Gastrocnemius medialis (tissue), 4 donors: ENCODE measurements at regions not wholly inside any gene's neighbourhood (a gene's known extent, or its start where the extent isn't known, plus 50 kb on each side); places are given as distances from the start of the nearest gene placed in this dataset.

ENCODE experiments used
- ATAC-seq, 2 donors: fragments of 150-250 bp; one replicate each; pipeline ENCODE4 v1.9.1; 2016
- DNase-seq, 2 donors: peaks; one replicate each; pipeline ENCODE4 v3.0.0-alpha.2; 2019
- H3K27ac ChIP-seq, 4 donors: fragments of 200-600 bp; sonication (generic); 1 replicate in 1 of 4; 2 replicates in 3 of 4; pipeline ENCODE4 v1.5.1; 2016 to 2018; ENCODE audit warnings: mild to moderate bottlenecking in 2 of 4, moderate library complexity in 1 of 4
- H3K27me3 ChIP-seq, 3 donors: fragments of 200-600 bp; sonication (generic) in 2 of 3; 1 replicate in 1 of 3; 2 replicates in 2 of 3; pipeline versions ENCODE4 v1.5.1 to v1.6.0; 2016 to 2019; ENCODE audit warnings: mild to moderate bottlenecking in 1 of 3, moderate library complexity in 1 of 3
- H3K36me3 ChIP-seq, 2 donors: fragments of 200-600 bp; sonication (generic) in 1 of 2; one replicate each; pipeline ENCODE4 v1.5.1; 2017 to 2018
- H3K4me1 ChIP-seq, 2 donors: fragments of 200-600 bp; sonication (generic) in 1 of 2; one replicate each; pipeline ENCODE4 v1.5.1; 2016 to 2017; ENCODE audit warnings: mild to moderate bottlenecking in 2 of 2
- H3K4me3 ChIP-seq, 4 donors: fragments of 200-600 bp; sonication (generic) in 3 of 4; 1 replicate in 1 of 4; 2 replicates in 3 of 4; pipeline ENCODE4 v1.5.1; 2016 to 2019; ENCODE audit warnings: mild to moderate bottlenecking in 2 of 4
- H3K9me3 ChIP-seq, 3 donors: fragments of 200-600 bp; sonication (generic) in 2 of 3; 1 replicate in 1 of 3; 2 replicates in 2 of 3; pipeline ENCODE4 v1.5.1; 2016 to 2019
- POLR2A ChIP-seq, 2 donors: fragments of 450-650 bp; IDR thresholded peaks; one replicate each; pipeline ENCODE4 v1.6.1; 2017; ENCODE audit warnings: antibody characterized with exemption in 2 of 2, mild to moderate bottlenecking in 2 of 2, moderate library complexity in 2 of 2
- in situ Hi-C, 4 donors: fragments of 200-750 bp; cut with MboI; loops; one replicate each; pipeline versions ENCODE4 v1.15.0 to v1.8.0; 2017; ENCODE audit warnings: low sequenced_read_pairs in 4 of 4
- intact Hi-C: fragments of 100-400 bp; cut with DNase I; formaldehyde crosslinking; loops from one replicate; pipeline ENCODE4 v1.15.1; 2023; ENCODE audit warnings: low total_unique reads
- TF ChIP-seq, protein P1 (sequence below), 5 experiments: fragments of 450-650 bp in 3 of 5; fragments of 200-600 bp in 2 of 5; sonication (generic) in 2 of 5; IDR thresholded peaks in 4 of 5; conservative IDR thresholded peaks in 1 of 5; 1 replicate in 4 of 5; 2 replicates in 1 of 5; pipeline ENCODE4 v1.5.1; 2016 to 2019; ENCODE audit warnings: antibody characterized with exemption in 5 of 5, mild to moderate bottlenecking in 3 of 5, moderate library complexity in 3 of 5

DNA sequence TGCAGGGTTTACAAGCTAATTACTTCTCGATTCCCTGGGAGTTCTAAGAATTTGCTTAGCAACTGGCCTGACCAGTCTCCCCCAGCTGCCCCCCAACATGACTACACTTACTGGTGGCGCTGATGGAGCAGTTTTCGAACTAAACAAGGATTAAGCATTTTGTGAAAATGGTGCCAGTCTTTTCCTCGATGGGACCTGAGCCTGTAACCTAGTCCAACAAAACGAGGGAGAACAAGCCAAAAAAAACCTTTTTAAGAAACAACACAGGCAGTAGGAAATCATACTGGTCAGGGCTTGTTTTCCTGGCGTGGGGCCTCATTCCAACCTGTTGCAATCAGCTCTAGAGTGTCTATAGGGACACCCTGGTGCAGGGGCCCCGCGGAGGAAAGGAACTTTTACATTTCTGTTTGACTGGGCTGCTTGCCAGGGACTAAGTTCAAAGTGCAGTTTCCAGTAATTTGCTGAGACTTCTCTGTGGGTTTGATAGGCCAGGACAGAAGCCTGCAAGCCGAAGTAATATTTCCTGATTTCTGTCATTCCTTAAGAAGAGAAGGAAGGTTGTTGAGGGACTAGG is 158.7 kb downstream of the SPRY1 start:
- intact Hi-C loops, result loop anchor here (2.0 to 5.0 kb wide), 2 partner anchors 48 to 555 kb away; no protein-coding TSS in a partner anchor
- ATAC-seq (peak; percentile 84 to 86), DNase-seq (peak; percentile 68)
- in situ Hi-C loops, result loop anchor here (25.0 kb wide), 2 partner anchors 107 to 557 kb away; no protein-coding TSS in a partner anchor
- Histone ChIP-seq H3K4me1 (peaks cover 15 to 17% of the 10 kb centered on the region in 2 donors), H3K27ac (peak overlapping the region; percentile 38 to 74 (median 54)), H3K36me3 (no peaks in the 10 kb centered on the region), H3K4me3 (peak overlapping the region in 2 of 4 donors; percentile 4 to 37), H3K27me3 (no peaks in the 10 kb centered on the region), H3K9me3 (no peaks in the 10 kb centered on the region)
- TF ChIP-seq, protein P1, sequence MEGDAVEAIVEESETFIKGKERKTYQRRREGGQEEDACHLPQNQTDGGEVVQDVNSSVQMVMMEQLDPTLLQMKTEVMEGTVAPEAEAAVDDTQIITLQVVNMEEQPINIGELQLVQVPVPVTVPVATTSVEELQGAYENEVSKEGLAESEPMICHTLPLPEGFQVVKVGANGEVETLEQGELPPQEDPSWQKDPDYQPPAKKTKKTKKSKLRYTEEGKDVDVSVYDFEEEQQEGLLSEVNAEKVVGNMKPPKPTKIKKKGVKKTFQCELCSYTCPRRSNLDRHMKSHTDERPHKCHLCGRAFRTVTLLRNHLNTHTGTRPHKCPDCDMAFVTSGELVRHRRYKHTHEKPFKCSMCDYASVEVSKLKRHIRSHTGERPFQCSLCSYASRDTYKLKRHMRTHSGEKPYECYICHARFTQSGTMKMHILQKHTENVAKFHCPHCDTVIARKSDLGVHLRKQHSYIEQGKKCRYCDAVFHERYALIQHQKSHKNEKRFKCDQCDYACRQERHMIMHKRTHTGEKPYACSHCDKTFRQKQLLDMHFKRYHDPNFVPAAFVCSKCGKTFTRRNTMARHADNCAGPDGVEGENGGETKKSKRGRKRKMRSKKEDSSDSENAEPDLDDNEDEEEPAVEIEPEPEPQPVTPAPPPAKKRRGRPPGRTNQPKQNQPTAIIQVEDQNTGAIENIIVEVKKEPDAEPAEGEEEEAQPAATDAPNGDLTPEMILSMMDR (IDR thresholded peaks at IDR 0.05 in 4 of 5, conservative IDR thresholded peaks at IDR 0.05 in 1 of 5), result no peak
- no peak for TF ChIP-seq POLR2A (IDR thresholded peaks at IDR 0.05)

DNA sequence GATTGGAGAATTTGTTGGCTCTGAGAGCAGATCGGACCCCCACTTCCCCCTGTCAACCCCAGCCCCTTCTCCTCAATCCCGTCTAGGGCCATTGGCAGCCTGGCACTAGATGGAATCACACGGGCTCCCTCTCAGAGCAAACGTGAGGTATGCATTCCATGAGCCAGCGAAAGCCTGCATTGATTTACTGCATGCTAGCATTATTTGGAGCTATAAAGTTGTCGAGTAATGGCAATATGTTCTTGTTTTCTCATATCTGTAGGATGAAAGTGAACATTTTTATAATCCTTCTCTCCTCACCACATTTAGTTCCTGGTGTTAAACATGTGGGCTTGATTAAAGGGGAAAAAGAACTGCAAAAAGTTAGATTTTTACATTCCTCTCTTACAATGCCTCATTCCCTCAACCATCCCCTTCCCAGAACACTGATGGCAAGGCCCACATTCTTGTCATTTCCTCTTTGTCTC is 159.2 kb downstream of the SPRY1 start:
- in situ Hi-C loops (loop anchor here (25.0 kb wide), 2 partner anchors 106 to 556 kb away; no protein-coding TSS in a partner anchor), intact Hi-C loops (loop anchor here (2.0 to 5.0 kb wide), 2 partner anchors 49 to 555 kb away; no protein-coding TSS in a partner anchor)
- ATAC-seq (no peak), DNase-seq (no peak)
- Histone ChIP-seq H3K27ac (peak overlapping the region; percentile 38 to 74 (median 54)), H3K4me1 (peaks cover 15 to 17% of the 10 kb centered on the region in 2 donors), H3K27me3 (no peaks in the 10 kb centered on the region), H3K36me3 (no peaks in the 10 kb centered on the region), H3K4me3 (peak overlapping the region in 1 of 4 donors; percentile 37), H3K9me3 (no peaks in the 10 kb centered on the region)
- TF ChIP-seq POLR2A (IDR thresholded peaks at IDR 0.05), result no peak
- TF ChIP-seq, protein P1 (IDR thresholded peaks at IDR 0.05 in 4 of 5, conservative IDR thresholded peaks at IDR 0.05 in 1 of 5), result no peak

DNA sequence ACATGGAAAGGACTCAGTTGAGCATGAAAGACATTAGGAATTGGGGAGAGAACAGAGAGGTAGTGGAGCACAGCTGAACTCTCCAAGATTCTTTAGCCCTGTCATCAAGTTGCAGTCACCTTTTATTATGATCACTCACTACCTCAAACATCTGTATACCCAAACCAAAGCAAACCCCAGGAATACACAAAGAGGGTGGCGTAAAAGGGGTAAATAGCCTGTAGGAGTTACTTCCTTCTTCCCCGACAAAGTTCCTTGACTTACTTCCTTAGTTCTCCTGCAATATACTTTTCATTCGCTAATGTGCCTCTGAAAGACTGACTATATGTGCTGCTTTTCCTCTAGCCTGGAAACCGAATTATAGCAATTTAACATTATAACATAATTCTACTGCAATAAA is 159.9 kb downstream of the SPRY1 start:
- no peaks in the 10 kb centered on the region for H3K36me3 ChIP-seq
- ATAC-seq (no peak), DNase-seq (no peak)
- TF ChIP-seq, protein P1 (IDR thresholded peaks at IDR 0.05 in 4 of 5, conservative IDR thresholded peaks at IDR 0.05 in 1 of 5), result no peak
- in situ Hi-C loops (loop anchor here (25.0 kb wide), 2 partner anchors 106 to 556 kb away; no protein-coding TSS in a partner anchor), intact Hi-C loops (loop anchor here (5.0 kb wide), 1 partner anchor 49 kb away; no protein-coding TSS in a partner anchor)
- peaks cover 15 to 17% of the 10 kb centered on the region in 2 donors for H3K4me1 ChIP-seq
- H3K9me3 ChIP-seq, result no peaks in the 10 kb centered on the region
- H3K27me3 ChIP-seq, result no peaks in the 10 kb centered on the region
- H3K4me3 ChIP-seq, result no peak overlapping the region
- H3K27ac ChIP-seq, result no peak overlapping the region

DNA sequence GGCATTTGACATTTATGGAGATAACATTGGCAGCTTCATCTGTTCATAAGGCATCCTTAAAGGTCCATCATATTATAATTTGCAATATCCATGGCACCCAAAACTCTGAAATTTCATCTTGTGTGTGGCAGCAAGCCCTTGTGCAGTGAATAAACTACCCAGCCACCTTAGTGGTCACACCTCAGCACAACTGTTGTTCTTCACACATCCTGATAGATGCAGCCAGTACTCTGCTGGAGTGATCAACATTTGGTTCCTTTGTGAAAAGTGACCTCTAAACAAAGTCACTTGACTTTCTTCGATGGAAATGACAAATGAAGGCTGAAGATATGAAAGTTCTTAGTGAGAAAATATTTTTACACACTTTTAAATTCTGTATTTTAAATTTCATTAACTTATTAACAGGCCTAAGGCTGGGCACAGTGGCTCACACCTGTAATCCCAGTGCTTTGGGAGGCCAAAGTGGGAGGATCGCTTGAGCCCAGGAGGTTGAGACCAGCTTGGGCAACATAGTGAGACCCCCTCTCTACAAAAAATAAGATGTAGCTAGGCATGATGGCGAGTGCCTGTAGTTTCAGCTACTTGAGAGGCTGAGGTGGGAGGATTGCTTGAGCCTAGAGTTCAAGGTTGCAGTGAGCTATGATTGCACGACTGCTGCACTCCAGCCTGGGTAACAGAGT is 161.4 kb downstream of the SPRY1 start:
- Histone ChIP-seq H3K9me3 (no peaks in the 10 kb centered on the region), H3K27ac (no peak overlapping the region), H3K4me1 (peaks cover 15 to 17% of the 10 kb centered on the region in 2 donors), H3K4me3 (no peak overlapping the region), H3K27me3 (no peaks in the 10 kb centered on the region), H3K36me3 (no peaks in the 10 kb centered on the region)
- in situ Hi-C loops, result loop anchor here (25.0 kb wide), 2 partner anchors 104 to 554 kb away; no protein-coding TSS in a partner anchor
- no peak for DNase-seq
- TF ChIP-seq POLR2A (IDR thresholded peaks at IDR 0.05), result no peak
- intact Hi-C loops, result loop anchor here (5.0 kb wide), 1 partner anchor 51 kb away; no protein-coding TSS in a partner anchor
- no peak for ATAC-seq

DNA sequence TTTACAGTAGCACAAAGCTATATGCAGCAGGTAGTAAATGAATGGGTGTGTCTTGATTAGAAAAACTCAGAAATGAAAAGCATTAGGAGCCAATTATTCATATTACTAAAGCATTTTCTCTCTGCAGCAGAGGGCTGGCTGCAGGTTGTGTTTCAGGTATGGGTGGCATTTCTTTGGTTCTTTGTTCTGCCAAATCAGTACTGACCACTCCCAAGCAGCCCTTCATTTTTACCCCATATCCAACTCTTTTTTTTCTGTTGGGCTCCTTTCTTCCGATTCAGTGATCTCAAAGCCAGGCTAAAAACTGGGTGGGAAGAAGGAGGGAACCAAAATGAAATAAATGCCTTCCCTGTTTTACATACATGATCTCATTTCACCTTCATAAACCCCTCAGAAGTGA is 162.3 kb downstream of the SPRY1 start:
- Histone ChIP-seq H3K36me3 (no peaks in the 10 kb centered on the region), H3K9me3 (no peaks in the 10 kb centered on the region), H3K27ac (no peak overlapping the region), H3K27me3 (no peaks in the 10 kb centered on the region), H3K4me3 (no peak overlapping the region), H3K4me1 (peaks cover 15 to 17% of the 10 kb centered on the region in 2 donors)
- intact Hi-C loops, result loop anchor here (5.0 kb wide), 1 partner anchor 52 kb away; no protein-coding TSS in a partner anchor
- in situ Hi-C loops, result loop anchor here (25.0 kb wide), 2 partner anchors 103 to 553 kb away; no protein-coding TSS in a partner anchor
- DNase-seq (no peak), ATAC-seq (no peak)
- TF ChIP-seq, protein P1 (IDR thresholded peaks at IDR 0.05 in 4 of 5, conservative IDR thresholded peaks at IDR 0.05 in 1 of 5), result no peak
- TF ChIP-seq POLR2A (IDR thresholded peaks at IDR 0.05), result no peak
